AG08396 (cell line): ENCODE measurements at regions not wholly inside any gene's neighbourhood (a gene's known extent, or its start where the extent isn't known, plus 50 kb on each side); places are given as distances from the start of the nearest gene placed in this dataset.
"Not testable (repeated sequence)": the region's sequence is repeated elsewhere in the genome, so short reads cannot be mapped to it uniquely, and the experiment has no call there.

ENCODE experiments used
- DNase-seq: peaks from one replicate; pipeline ENCODE4 v3.0.0; 2012; ENCODE audit warnings: low spot score, mixed read lengths

- no peak for DNase-seq
Observed at GRCh38 chr20:19897891-19898290, 119.3 kb upstream of the NAA20 start.

- DNase-seq = no peak
Observed at GRCh38 chr20:19901226-19901625, 115.9 kb upstream of the NAA20 start.

- peak; percentile 69 for DNase-seq
Observed at GRCh38 chr20:19903168-19903811, 113.9 kb upstream of the NAA20 start.

DNA sequence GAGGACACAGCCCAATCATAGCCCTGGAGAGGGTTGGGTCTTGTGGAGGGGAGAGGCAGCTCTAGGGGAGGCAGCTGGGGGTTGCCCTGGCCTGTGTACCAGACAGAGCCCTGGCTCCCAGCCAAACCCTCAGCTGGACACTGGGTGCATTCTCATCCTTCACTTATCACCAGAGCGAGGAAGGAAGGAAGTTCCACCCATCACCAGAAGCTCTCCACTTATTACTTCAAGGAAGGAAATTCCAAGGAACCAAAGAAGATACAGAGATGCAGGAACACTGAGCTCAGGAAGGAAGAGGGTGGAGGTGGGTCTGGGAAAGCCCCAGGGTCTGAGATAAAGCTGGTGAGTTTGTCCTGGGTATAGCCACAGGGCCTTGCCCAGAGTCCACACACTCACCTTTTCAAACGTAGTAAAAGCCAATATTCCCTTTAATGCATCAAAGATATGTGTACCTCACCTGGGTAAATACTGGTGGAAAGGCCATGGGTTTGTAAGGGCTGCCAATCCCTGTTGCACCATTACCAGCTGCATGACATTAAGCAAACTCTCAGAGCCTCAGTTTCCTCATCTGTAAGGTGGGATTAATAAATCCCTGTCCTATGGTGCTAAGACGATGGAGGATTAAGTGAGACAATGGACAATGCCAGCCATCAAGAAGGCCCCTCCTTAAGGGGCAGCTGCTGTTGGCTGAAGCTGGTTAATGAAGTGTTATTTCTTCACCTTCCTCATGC, 109.7 kb upstream of the NAA20 start:
- DNase-seq = no peak

DNA sequence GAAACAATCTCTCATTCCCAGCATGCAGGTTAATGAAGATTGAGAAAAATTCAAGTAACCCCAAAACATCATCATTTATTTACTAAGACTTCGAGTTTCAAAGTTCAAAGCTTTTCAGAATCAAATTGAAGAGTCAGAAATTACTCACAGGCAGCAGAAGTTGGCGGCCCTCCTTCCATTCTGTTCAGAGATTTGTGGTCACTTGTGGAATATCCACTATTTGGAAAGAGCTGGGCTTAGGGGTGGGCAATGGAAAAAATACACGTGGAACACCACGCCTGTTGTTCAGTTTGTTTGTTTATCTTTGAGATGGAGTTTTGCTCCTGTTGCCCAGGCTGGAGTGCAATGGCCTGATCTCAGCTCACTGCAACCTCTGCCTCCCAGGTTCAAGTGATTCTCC, 108.6 kb upstream of the NAA20 start:
- DNase-seq = no peak

GRCh38 chr20:19909725-19910124, 107.4 kb upstream of the NAA20 start:
- DNase-seq = no peak

DNA sequence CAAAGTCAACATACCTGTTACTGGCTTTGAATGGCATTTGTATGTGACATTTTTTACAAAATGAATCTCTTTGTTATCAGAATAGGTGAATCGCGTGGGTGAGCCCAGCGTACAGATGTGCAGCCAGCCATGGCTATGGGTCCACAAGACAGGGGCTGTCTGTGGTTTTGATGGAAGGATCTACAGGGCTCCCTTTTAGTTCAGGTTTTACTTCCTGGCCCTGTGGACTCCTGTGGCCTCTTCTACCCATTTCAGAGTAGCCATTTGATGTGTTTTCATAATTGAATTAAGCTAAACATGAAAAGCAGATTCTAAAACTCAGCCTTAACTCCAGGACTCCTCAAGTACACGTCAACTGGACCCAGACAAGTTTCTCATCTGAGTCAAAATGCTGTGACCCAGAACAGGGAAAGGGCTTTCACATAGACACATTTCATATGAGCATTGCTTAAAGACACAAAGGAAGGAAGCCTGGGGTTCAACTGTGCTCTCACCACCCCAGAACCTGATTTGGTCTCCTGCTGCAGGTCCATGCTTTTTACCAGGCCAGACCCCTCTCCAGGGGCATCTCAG, 105.3 kb upstream of the NAA20 start:
- no peak for DNase-seq

GRCh38 chr20:19913349-19913748, 103.8 kb upstream of the NAA20 start:
- no peak for DNase-seq

DNA sequence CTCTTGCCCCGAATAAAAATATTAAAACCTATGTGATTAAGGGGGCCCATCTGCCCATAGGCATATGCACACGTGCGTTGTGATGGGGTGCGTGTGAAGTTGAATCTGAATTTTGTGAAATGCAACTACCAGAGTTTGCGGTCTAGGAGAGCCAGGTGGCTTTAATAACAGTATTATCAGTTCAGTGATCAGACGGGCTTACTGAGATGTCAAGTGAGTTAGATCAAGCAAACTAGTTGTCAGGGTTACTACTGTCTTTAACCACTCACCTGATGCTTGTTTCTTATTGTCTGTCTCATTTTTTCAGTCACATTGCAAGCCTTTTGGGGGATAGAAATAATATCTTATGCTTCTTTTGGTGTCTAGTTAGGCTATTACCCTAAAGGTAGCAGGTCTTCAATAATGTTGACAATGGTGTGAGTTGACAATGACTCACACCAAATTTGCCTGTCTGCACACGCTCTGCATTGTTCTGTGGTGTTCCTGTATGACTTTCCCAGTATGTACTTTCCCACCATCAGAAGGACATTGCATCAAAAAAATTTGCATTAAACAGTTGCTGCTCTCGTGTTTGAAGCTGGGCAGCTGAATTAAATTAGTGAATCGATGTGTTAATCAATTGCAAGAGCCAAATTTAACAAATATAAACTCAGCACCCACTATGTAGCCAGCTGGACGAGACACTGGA, 103.1 kb upstream of the NAA20 start:
- DNase-seq = no peak

DNA sequence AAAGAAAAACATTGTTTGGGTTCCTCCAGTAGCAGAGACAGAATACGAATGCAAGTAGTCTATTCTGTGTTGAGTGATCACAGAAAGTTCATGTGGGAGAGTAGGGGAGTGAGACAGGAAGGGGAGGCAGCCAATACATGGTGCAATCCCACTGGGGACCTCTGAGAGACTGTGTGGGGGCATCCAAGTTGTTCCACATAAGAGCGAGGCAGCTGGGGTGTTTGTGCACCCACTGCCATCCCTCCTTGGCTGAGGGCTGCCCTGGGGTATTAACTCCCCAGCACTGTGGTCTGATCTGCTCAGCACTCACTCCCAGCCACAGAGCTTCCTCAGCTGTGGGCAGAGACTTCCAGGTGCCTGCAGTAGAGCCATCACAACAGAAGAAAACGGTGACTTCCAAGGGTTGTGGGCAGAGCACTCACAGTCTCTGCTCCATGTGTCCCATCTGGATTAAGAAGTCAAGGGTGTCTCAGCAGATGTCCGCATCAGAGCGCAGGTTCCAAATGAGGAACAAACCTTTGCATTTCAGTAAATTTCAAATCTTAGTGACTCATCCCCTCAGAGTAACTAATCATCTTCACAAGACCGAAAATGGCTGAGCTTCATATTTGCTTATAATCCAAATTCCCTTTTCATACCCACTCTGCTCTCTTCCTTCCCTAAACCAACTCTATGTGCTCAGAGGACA, 101.9 kb upstream of the NAA20 start:
- no peak for DNase-seq

DNA sequence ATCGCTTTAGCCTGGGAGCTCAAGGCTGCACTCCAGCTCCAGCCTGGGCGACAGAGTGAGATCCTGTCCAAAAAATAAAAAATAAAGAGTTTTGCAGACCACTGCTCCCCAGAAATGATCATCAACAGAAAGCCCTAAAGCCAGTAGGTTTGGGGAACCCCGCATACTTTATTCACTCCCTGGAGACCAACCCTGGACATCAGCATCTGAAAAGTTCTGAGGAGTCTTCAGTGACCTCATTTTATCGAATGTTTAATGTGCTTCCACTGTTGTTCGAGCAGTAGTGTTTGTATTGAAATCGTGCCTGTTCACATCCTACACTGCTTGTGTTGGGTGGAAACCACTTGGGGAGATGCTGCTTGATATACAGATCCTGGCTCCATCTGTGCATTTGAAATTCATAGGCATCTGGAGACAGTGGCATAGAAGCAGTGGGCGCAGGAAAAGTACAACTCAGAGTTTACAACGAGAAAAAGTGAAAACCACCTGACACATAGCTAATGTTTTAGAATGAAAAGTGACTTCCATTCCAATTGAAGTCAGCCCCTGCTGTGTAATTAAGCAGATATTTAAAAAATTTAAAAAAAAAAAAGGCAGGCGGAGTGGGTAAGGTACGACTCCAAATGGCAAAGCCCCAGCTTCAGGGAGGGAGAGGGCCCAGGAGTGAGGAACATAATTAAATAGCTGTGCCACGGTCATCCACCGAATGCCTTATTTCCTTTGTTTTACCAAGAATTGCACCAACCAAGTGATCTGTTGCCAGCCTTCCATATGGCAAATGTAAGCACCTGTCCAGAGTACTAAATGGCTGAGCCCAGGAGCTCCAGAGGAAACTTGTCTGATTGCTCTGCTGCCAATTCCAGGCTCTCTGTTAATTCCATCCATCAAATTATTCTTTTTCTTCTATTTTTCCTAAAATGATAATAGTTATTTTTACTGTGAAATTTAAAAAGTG, 100.4 kb upstream of the NAA20 start:
- no peak for DNase-seq

- DNase-seq = no peak
Observed at GRCh38 chr20:19918965-19919329, 98.2 kb upstream of the NAA20 start.

DNA sequence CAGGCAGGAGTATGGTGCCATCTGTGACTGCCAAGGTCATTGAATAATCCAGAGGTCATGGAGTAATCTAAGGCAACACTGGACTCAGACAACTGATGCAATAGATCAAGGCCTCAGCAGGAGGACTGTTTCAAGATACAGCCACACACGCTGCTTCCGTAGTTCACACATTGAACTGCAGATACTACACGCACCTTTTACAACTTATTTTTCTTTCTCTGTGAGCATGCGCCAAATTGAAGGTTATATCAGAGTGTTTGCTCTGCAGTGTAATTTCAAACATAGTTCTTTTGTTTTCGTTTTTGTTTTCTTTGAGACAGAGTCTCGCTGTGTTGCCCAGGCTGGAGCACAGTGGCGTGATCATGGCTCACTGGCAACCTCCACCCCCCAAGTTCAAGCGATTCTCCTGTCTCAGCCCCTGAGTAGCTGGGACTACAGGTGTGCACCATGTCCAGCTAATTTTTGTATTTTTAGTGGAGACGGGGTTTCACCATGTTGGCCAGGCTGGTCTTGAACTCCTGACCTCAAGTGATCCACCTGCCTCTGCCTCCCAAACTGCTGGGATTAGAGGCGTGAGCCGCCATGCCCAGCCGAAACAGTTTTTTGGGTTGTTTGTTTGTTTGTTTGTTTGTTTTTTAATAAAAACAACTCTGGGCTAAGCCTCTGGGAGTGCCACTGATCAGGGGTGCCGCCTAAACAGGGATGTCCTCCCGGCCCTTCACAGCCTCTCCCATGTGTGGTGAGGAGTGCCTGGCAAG, 96.6 kb upstream of the NAA20 start:
- DNase-seq = no peak

- DNase-seq = no peak
Observed at GRCh38 chr20:19921284-19921793, 95.8 kb upstream of the NAA20 start.

DNA sequence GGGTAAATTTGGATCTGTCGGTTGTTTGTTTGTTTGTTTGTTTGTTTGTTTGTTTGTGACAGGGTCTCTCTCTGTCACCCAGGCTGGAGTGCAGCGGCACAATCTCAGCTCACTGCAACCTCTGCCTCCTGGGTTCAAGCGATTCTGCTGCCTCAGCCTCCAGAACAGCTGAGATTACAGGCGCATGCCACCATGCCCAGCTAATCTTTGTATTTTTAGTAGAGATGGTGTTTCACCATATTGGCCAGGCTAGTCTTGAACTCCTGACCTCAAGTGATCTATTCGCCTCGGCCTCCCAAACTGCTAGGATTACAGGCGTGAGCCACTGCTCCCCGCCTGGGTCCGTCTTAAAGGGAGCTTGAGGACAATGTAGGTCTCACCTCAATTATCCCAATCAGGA, 95.3 kb upstream of the NAA20 start:
- not testable (repeated sequence) for DNase-seq

DNA sequence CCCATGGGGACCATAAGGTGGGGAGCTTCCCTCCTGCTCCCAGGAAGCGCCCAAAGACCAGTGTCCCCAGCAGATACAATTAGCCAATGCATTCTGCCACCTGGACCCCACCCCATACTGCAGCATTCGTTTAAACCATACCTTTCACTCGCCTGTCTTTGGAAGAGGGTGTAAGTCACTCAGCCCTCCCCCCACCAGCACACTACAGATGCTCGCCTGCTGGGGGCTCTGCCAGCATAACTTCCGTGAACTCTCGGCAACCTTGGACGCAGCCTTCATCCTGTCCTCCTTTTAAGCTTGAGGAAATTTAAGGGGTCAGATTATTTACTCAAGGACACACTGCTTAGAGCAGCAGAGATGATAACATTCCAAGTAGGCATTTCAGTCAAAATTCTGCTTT, 94.4 kb upstream of the NAA20 start:
- no peak for DNase-seq

DNA sequence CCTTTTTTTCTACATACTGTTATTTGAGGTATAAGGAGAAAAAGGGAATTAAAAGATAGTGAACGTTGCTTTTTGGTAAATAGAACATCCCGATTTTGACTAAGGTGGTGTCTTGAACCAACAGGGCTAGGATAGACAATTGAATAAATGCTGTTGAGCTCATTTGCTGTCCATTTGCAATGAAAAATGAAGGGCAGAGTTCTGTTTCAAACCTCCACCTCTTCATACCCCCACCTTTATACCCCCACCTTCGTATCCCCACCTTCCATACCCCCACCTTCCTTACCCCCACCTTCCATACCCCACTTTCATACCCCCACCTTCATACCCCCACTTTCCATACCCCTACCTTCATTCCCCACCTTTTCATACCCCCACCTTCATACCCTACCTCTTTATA, 93.4 kb upstream of the NAA20 start:
- no peak for DNase-seq

- no peak for DNase-seq
Observed at GRCh38 chr20:19924255-19924654, 92.9 kb upstream of the NAA20 start.

GRCh38 chr20:19926591-19926990, 90.6 kb upstream of the NAA20 start:
- DNase-seq = no peak

DNA sequence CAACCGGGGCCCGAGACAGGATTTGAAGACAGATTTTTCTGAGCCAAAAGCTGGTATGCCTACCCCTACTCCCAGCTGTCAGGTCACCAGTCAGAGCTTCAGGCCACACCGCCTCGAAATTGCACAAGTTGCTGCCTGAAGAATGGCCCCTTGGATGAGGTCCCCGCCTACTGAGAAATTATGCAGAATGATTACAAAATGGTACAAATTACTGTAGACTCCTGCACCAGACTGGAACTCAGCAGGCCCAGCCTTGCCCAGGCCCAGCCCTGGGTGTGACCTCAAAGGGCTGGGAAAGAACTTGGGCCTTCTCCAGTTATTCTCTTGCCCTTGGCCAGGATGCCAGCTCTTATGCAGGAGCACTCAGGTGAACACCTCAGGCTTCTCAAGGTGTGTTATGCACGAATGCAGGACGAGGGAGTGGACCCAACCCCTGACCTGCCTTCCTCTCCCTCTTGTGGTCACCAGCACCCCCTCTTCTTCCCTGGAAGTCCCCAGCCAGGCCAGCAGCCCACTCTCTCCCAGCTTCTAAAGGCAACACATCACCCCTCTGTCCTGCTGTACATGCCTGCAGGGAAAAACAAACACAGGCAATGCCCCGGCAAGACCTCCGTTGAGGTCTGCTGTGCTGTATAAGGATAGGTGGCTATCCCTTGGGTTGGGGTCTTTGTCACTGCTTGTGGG, 88.7 kb upstream of the NAA20 start:
- no peak for DNase-seq
